HEK293 (cell line): ENCODE measurements at regions not wholly inside any gene's neighbourhood (a gene's known extent, or its start where the extent isn't known, plus 50 kb on each side); places are given as distances from the start of the nearest gene placed in this dataset.

Experiments
- CTCF ChIA-PET: fragments of 350-600 bp; formaldehyde crosslinking; extraction: SDS; loops from one replicate; lab custom pipeline; 2021; ENCODE audit warnings: antibody characterized with exemption; lab: Yijun Ruan, JAX
- POLR2A ChIA-PET: fragments of 300-600 bp; formaldehyde crosslinking; extraction: SDS; loops from one replicate; lab custom pipeline; 2020; ENCODE audit warnings: antibody characterized with exemption, inconsistent platforms; lab: Yijun Ruan, JAX
- H3K27ac ChIP-seq: fragments of 200-500 bp; sonication (Bioruptor generic); 2 replicates; pipeline ENCODE4 v1.5.1; 2014; ENCODE audit warnings: low read depth, low read length, control low read depth, inconsistent platforms; ENCODE audit errors: extremely low read depth
- H3K36me3 ChIP-seq, 2 experiments: fragments of 200-500 bp in 1 of 2; sonication (Bioruptor generic) in 1 of 2; 1 replicate in 1 of 2; 2 replicates in 1 of 2; pipeline ENCODE4 v1.5.1; 2014 to 2017; ENCODE audit warnings: inconsistent platforms in 2 of 2, low read length in 2 of 2; ENCODE audit not compliant: control insufficient read depth in 2 of 2, insufficient read depth in 1 of 2
- H3K4me1 ChIP-seq: fragments of 200-500 bp; sonication (Bioruptor generic); 2 replicates; pipeline ENCODE4 v1.5.1; 2014; ENCODE audit warnings: mild to moderate bottlenecking, low read length, inconsistent platforms; ENCODE audit not compliant: control insufficient read depth, insufficient read depth
- H3K4me3 ChIP-seq: 2 replicates; pipeline ENCODE4 v1.5.1; 2011; ENCODE audit warnings: low read depth, mild to moderate bottlenecking, control low read depth, low read length, moderate library complexity
- H3K9me3 ChIP-seq: fragments of 200-500 bp; sonication (Bioruptor generic); 2 replicates; pipeline ENCODE4 v1.5.1; 2014; ENCODE audit warnings: low read depth, low read length, inconsistent platforms; ENCODE audit not compliant: control insufficient read depth, insufficient read depth
- BCL11A ChIP-seq: fragments of 450-650 bp; formaldehyde crosslinking; IDR thresholded peaks from 2 replicates; pipeline ENCODE4 v1.5.1; 2016; ENCODE audit warnings: low read depth, missing biosample characterization, missing genetic modification characterization
- FEZF1 ChIP-seq: fragments of 450-650 bp; formaldehyde crosslinking; IDR thresholded peaks from 2 replicates; pipeline ENCODE4 v1.5.1; 2016; ENCODE audit warnings: missing biosample characterization, missing genetic modification characterization
- GFI1B ChIP-seq: fragments of 450-650 bp; formaldehyde crosslinking; IDR thresholded peaks from 2 replicates; pipeline ENCODE4 v1.5.1; 2016; ENCODE audit warnings: missing biosample characterization, missing genetic modification characterization
- GLIS2 ChIP-seq: fragments of 450-650 bp; formaldehyde crosslinking; IDR thresholded peaks from 2 replicates; pipeline ENCODE4 v1.5.1; 2016; ENCODE audit warnings: missing biosample characterization, missing genetic modification characterization
- MZF1 ChIP-seq: fragments of 450-650 bp; formaldehyde crosslinking; IDR thresholded peaks from 2 replicates; pipeline ENCODE4 v1.5.1; 2017; ENCODE audit warnings: missing biosample characterization, missing genetic modification characterization, borderline replicate concordance
- OVOL3 ChIP-seq: fragments of 450-650 bp; formaldehyde crosslinking; IDR thresholded peaks from 2 replicates; pipeline ENCODE4 v1.5.1; 2016; ENCODE audit warnings: missing biosample characterization, missing genetic modification characterization
- TRIM28 ChIP-seq: IDR thresholded peaks from 2 replicates; pipeline ENCODE4 v1.6.1; 2011; ENCODE audit warnings: low read length, control low read depth, borderline replicate concordance
- ZBTB20 ChIP-seq: fragments of 450-650 bp; formaldehyde crosslinking; IDR thresholded peaks from 2 replicates; pipeline ENCODE4 v1.5.1; 2016; ENCODE audit warnings: missing biosample characterization, missing genetic modification characterization
- ZNF132 ChIP-seq: fragments of 450-650 bp; formaldehyde crosslinking; IDR thresholded peaks from 2 replicates; pipeline ENCODE4 v1.5.1; 2017; ENCODE audit warnings: missing biosample characterization, missing genetic modification characterization, borderline replicate concordance
- ZNF16 ChIP-seq: fragments of 450-650 bp; formaldehyde crosslinking; IDR thresholded peaks from 2 replicates; pipeline ENCODE4 v1.5.1; 2016; ENCODE audit warnings: low read depth, missing biosample characterization, missing genetic modification characterization
- ZNF266 ChIP-seq: fragments of 450-650 bp; formaldehyde crosslinking; IDR thresholded peaks from 2 replicates; pipeline ENCODE4 v1.5.1; 2016; ENCODE audit warnings: missing biosample characterization, missing genetic modification characterization, low read depth
- ZNF335 ChIP-seq: fragments of 450-650 bp; formaldehyde crosslinking; conservative IDR thresholded peaks from 2 replicates; pipeline ENCODE4 v1.5.1; 2016; ENCODE audit warnings: missing biosample characterization, missing genetic modification characterization
- ZNF37A ChIP-seq: fragments of 450-650 bp; IDR thresholded peaks from 2 replicates; pipeline ENCODE4 v1.5.1; 2018; ENCODE audit warnings: missing biosample characterization, missing genetic modification characterization
- ZNF521 ChIP-seq: fragments of 450-650 bp; formaldehyde crosslinking; IDR thresholded peaks from 2 replicates; pipeline ENCODE4 v1.5.1; 2017; ENCODE audit warnings: missing biosample characterization, mild to moderate bottlenecking, missing genetic modification characterization
- ZNF585B ChIP-seq: fragments of 450-650 bp; formaldehyde crosslinking; IDR thresholded peaks from 2 replicates; pipeline ENCODE4 v1.5.1; 2016; ENCODE audit warnings: missing biosample characterization, missing genetic modification characterization
- ZNF624 ChIP-seq: fragments of 450-650 bp; formaldehyde crosslinking; IDR thresholded peaks from 2 replicates; pipeline ENCODE4 v1.5.1; 2017; ENCODE audit warnings: missing biosample characterization, missing genetic modification characterization
- ZNF830 ChIP-seq: fragments of 450-650 bp; IDR thresholded peaks from 2 replicates; pipeline ENCODE4 v1.5.0; 2018; ENCODE audit warnings: missing biosample characterization, missing genetic modification characterization, low read depth, mild to moderate bottlenecking, moderate library complexity
- TF ChIP-seq, protein P1 (sequence below): fragments of 450-650 bp; formaldehyde crosslinking; IDR thresholded peaks from 2 replicates; pipeline ENCODE4 v1.5.1; 2016; ENCODE audit warnings: missing biosample characterization, missing genetic modification characterization
- TF ChIP-seq, protein P2 (sequence below): fragments of 450-650 bp; formaldehyde crosslinking; IDR thresholded peaks from 2 replicates; pipeline ENCODE4 v1.5.1; 2016; ENCODE audit warnings: missing biosample characterization, missing genetic modification characterization
- TF ChIP-seq, protein P3 (sequence below): fragments of 450-650 bp; formaldehyde crosslinking; IDR thresholded peaks from 2 replicates; pipeline ENCODE4 v1.5.1; 2016; ENCODE audit warnings: missing biosample characterization, missing genetic modification characterization
- TF ChIP-seq, protein P4 (sequence below): fragments of 450-650 bp; formaldehyde crosslinking; IDR thresholded peaks from 2 replicates; pipeline ENCODE4 v1.5.1; 2016; ENCODE audit warnings: missing biosample characterization, missing genetic modification characterization

DNA sequence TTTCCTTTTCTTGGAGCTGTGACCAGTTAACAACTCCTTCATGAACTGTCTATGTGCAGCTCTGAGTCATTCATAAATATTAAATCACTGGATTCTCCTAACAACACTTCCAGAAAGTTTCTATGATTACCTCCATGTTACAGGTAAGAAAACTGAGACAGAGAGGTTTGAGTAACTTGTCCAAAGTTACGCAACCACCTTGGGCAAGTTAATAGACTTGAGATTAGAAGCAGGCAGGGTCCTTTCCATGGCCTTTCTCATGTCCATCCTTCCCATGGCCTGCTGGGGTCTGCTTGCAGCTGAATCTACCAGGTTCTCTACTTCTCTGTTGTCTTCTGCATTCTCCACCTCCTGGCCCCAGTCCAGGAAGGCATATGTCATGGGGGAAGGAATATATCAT lies 648.8 kb upstream of the MKI67 start:
- Histone ChIP-seq H3K9me3 (no peaks in the 10 kb centered on the region), H3K4me1 (no peaks in the 10 kb centered on the region), H3K4me3 (no peak overlapping the region), H3K36me3 (no peaks in the 10 kb centered on the region), H3K27ac (no peak overlapping the region)
- CTCF ChIA-PET = interaction anchor here (0.6 kb wide), 1 partner anchor 563 kb away, joined by 3 read pairs; no protein-coding TSS in a partner anchor
- TF ChIP-seq FEZF1 (tag by site-specific recombination) (no peak), GLIS2 (tag by site-specific recombination) (no peak)
- TF ChIP-seq, protein P1, sequence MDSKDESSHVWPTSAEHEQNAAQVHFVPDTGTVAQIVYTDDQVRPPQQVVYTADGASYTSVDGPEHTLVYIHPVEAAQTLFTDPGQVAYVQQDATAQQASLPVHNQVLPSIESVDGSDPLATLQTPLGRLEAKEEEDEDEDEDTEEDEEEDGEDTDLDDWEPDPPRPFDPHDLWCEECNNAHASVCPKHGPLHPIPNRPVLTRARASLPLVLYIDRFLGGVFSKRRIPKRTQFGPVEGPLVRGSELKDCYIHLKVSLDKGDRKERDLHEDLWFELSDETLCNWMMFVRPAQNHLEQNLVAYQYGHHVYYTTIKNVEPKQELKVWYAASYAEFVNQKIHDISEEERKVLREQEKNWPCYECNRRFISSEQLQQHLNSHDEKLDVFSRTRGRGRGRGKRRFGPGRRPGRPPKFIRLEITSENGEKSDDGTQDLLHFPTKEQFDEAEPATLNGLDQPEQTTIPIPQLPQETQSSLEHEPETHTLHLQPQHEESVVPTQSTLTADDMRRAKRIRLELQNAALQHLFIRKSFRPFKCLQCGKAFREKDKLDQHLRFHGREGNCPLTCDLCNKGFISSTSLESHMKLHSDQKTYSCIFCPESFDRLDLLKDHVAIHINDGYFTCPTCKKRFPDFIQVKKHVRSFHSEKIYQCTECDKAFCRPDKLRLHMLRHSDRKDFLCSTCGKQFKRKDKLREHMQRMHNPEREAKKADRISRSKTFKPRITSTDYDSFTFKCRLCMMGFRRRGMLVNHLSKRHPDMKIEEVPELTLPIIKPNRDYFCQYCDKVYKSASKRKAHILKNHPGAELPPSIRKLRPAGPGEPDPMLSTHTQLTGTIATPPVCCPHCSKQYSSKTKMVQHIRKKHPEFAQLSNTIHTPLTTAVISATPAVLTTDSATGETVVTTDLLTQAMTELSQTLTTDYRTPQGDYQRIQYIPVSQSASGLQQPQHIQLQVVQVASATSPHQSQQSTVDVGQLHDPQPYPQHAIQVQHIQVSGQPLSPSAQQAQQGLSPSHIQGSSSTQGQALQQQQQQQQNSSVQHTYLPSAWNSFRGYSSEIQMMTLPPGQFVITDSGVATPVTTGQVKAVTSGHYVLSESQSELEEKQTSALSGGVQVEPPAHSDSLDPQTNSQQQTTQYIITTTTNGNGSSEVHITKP (tag by site-specific recombination) = no peak
- POLR2A ChIA-PET = no interaction called here

DNA sequence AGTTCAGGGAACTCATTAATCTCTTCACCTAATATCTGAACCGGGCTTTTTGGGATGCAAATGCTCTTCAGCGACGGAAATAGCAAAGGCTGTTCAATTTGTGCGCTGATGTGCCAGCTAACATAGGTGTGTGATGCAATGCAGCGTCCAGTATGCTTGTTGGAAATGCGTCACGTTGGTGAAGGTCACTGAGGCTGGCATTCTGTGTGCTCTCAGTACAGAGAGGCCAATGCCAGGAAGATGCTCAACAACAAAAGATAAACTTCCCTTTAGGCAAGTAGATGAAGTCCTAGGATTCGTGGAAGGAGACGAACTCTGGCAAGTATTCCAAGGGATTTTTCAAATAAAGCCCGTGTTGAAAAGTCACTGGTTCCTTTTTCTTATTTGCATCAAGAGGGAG lies 649.5 kb upstream of the MKI67 start:
- Histone ChIP-seq H3K4me3 (no peak overlapping the region), H3K4me1 (no peaks in the 10 kb centered on the region), H3K27ac (no peak overlapping the region), H3K36me3 (no peaks in the 10 kb centered on the region), H3K9me3 (no peaks in the 10 kb centered on the region)
- no peak for TF ChIP-seq ZNF266
- TF ChIP-seq MZF1 (tag by site-specific recombination) = no peak
- ChIA-PET POLR2A (no interaction called here), CTCF (no interaction called here)

DNA sequence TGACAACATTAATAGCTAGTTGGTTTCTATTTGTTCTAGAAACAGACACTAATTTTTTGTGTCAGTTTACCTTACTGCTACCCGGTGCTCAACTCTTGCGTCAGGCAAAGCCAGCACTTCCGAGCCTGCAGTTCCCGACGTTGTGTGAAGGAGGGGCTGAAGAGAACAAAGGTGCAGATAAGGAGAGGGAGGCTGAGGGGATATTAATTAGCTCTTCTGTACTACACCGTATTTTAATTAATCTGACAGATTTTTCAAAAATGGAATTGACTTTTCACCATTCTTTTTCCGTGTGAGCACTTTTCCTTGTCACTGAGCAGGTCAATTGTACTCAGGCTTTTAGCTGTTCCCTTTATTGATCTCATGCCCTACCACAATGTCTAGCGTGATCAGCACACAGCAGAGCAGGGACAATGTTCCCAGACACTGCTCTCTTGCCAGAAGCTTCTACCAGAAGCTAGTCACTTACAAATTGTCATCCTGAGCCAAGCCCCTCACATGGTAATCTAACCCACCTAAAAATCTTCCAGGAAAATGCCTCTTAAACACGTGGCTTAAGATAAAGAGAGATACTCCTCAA lies 650.5 kb upstream of the MKI67 start:
- no peaks in the 10 kb centered on the region for H3K36me3 ChIP-seq
- no peaks in the 10 kb centered on the region for H3K9me3 ChIP-seq
- no peaks in the 10 kb centered on the region for H3K4me1 ChIP-seq
- ChIA-PET POLR2A (no interaction called here), CTCF (interaction anchor here (0.6 kb wide), 1 partner anchor 38 kb away, joined by 4 read pairs; no protein-coding TSS in a partner anchor)
- H3K27ac ChIP-seq = no peak overlapping the region
- H3K4me3 ChIP-seq = no peak overlapping the region
- TF ChIP-seq ZNF624 (tag by site-specific recombination) (no peak), GLIS2 (tag by site-specific recombination) (no peak), ZNF132 (no peak), ZBTB20 (tag by site-specific recombination) (no peak), BCL11A (no peak), ZNF830 (no peak), ZNF16 (tag by site-specific recombination) (no peak), ZNF521 (tag by site-specific recombination) (no peak), TRIM28 (no peak), ZNF585B (tag by site-specific recombination) (no peak), ZNF37A (tag by site-specific recombination) (no peak), ZNF335 (tag by site-specific recombination) (no peak), OVOL3 (no peak), GFI1B (tag by site-specific recombination) (no peak)
- TF ChIP-seq, protein P2, sequence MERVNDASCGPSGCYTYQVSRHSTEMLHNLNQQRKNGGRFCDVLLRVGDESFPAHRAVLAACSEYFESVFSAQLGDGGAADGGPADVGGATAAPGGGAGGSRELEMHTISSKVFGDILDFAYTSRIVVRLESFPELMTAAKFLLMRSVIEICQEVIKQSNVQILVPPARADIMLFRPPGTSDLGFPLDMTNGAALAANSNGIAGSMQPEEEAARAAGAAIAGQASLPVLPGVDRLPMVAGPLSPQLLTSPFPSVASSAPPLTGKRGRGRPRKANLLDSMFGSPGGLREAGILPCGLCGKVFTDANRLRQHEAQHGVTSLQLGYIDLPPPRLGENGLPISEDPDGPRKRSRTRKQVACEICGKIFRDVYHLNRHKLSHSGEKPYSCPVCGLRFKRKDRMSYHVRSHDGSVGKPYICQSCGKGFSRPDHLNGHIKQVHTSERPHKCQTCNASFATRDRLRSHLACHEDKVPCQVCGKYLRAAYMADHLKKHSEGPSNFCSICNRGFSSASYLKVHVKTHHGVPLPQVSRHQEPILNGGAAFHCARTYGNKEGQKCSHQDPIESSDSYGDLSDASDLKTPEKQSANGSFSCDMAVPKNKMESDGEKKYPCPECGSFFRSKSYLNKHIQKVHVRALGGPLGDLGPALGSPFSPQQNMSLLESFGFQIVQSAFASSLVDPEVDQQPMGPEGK (tag by site-specific recombination) = no peak
- TF ChIP-seq, protein P3, sequence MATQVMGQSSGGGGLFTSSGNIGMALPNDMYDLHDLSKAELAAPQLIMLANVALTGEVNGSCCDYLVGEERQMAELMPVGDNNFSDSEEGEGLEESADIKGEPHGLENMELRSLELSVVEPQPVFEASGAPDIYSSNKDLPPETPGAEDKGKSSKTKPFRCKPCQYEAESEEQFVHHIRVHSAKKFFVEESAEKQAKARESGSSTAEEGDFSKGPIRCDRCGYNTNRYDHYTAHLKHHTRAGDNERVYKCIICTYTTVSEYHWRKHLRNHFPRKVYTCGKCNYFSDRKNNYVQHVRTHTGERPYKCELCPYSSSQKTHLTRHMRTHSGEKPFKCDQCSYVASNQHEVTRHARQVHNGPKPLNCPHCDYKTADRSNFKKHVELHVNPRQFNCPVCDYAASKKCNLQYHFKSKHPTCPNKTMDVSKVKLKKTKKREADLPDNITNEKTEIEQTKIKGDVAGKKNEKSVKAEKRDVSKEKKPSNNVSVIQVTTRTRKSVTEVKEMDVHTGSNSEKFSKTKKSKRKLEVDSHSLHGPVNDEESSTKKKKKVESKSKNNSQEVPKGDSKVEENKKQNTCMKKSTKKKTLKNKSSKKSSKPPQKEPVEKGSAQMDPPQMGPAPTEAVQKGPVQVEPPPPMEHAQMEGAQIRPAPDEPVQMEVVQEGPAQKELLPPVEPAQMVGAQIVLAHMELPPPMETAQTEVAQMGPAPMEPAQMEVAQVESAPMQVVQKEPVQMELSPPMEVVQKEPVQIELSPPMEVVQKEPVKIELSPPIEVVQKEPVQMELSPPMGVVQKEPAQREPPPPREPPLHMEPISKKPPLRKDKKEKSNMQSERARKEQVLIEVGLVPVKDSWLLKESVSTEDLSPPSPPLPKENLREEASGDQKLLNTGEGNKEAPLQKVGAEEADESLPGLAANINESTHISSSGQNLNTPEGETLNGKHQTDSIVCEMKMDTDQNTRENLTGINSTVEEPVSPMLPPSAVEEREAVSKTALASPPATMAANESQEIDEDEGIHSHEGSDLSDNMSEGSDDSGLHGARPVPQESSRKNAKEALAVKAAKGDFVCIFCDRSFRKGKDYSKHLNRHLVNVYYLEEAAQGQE (tag by site-specific recombination) = no peak
- TF ChIP-seq, protein P4, sequence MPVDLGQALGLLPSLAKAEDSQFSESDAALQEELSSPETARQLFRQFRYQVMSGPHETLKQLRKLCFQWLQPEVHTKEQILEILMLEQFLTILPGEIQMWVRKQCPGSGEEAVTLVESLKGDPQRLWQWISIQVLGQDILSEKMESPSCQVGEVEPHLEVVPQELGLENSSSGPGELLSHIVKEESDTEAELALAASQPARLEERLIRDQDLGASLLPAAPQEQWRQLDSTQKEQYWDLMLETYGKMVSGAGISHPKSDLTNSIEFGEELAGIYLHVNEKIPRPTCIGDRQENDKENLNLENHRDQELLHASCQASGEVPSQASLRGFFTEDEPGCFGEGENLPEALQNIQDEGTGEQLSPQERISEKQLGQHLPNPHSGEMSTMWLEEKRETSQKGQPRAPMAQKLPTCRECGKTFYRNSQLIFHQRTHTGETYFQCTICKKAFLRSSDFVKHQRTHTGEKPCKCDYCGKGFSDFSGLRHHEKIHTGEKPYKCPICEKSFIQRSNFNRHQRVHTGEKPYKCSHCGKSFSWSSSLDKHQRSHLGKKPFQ (tag by site-specific recombination) = no peak
